AG09309 (cell line): ENCODE measurements at regions not wholly inside any gene's neighbourhood (a gene's known extent, or its start where the extent isn't known, plus 50 kb on each side); places are given as distances from the start of the nearest gene placed in this dataset.
"Not testable (repeated sequence)": the region's sequence is repeated elsewhere in the genome, so short reads cannot be mapped to it uniquely, and the experiment has no call there.

Source experiments
- DNase-seq: peaks from one replicate; pipeline ENCODE4 v3.0.0-alpha.2; 2010; ENCODE audit warnings: low read depth
- H3K4me3 ChIP-seq: 2 replicates; pipeline ENCODE4 v1.5.1; 2011; ENCODE audit warnings: mild to moderate bottlenecking, low read depth, low read length, moderate library complexity; ENCODE audit not compliant: control insufficient read depth
- CTCF ChIP-seq: IDR thresholded peaks from 2 replicates; pipeline ENCODE4 v1.5.1; 2011; ENCODE audit warnings: mild to moderate bottlenecking, low read depth, low read length, inconsistent platforms; ENCODE audit not compliant: insufficient read depth, control insufficient read depth; ENCODE audit errors: missing control alignments

- DNase-seq, result no peak
- no peak for TF ChIP-seq CTCF
Observed at GRCh38 chr18:65206551-65207260, 544.1 kb upstream of the CDH7 start.

GRCh38 chr18:65202091-65202490 is 548.7 kb upstream of the CDH7 start:
- no peak overlapping the region for H3K4me3 ChIP-seq
- DNase-seq, result no peak

More at GRCh38 chr18:65206551-65207260, 544.1 kb upstream of the CDH7 start:
- no peak overlapping the region for H3K4me3 ChIP-seq

GRCh38 chr18:65175681-65176080 is 575.1 kb upstream of the CDH7 start:
- no peak for DNase-seq
- TF ChIP-seq CTCF, result no peak
- H3K4me3 ChIP-seq, result no peak overlapping the region

More at GRCh38 chr18:65202091-65202490, 548.7 kb upstream of the CDH7 start:
- TF ChIP-seq CTCF, result no peak

GRCh38 chr18:65162086-65162485 is 588.7 kb upstream of the CDH7 start:
- H3K4me3 ChIP-seq, DNase-seq: not testable (repeated sequence)

- no peak for TF ChIP-seq CTCF
- DNase-seq, result no peak
- H3K4me3 ChIP-seq, result no peak overlapping the region
Observed at GRCh38 chr18:65146482-65147021, 604.3 kb upstream of the CDH7 start.

- DNase-seq, result no peak
- no peak overlapping the region for H3K4me3 ChIP-seq
- no peak for TF ChIP-seq CTCF
Observed at GRCh38 chr18:65145312-65145711, 605.5 kb upstream of the CDH7 start.

- H3K4me3 ChIP-seq, result no peak overlapping the region
- TF ChIP-seq CTCF, result no peak
Observed at GRCh38 chr18:65133610-65134009, 617.2 kb upstream of the CDH7 start.

More at GRCh38 chr18:65133610-65134009, 617.2 kb upstream of the CDH7 start:
- DNase-seq, result no peak
